ENCODE measurements at regions not wholly inside any gene's neighbourhood (a gene's known extent, or its start where the extent isn't known, plus 50 kb on each side); places are given as distances from the start of the nearest gene placed in this dataset.

- TF ChIP-seq CHD1 (IDR thresholded peaks at IDR 0.05; ENCODE audit: low read depth, low read length), result no peak
- TF ChIP-seq RXRA (IDR thresholded peaks at IDR 0.05; ENCODE audit: insufficient read depth, low read depth, low read length), result no peak
- peak in 1 of 3 experiments; percentile 22; a peak in 1 of 4 replicates for TF ChIP-seq CTCF (IDR thresholded peaks at IDR 0.05; ENCODE audit: control extremely low read depth in 1 of 3, insufficient read depth in 1 of 3, low read depth in 1 of 3, low read length in 3 of 3)
- no peak for TF ChIP-seq TAF7 (optimal IDR thresholded peaks at IDR 0.05; ENCODE audit: borderline replicate concordance, low read depth, low read length)
- Histone ChIP-seq H2BK120ac (replicated peaks; ENCODE audit: low read depth, low read length) (no peak overlapping the region), H2BK12ac (ENCODE audit: low read depth, low read length) (no peak overlapping the region), H3K4me1 (replicated peaks in 1 of 4; ENCODE audit: control insufficient read depth in 3 of 4, insufficient read depth in 4 of 4, low read length in 3 of 4) (peaks cover 0 to under 1% (median under 1%) of the 10 kb centered on the region in 4 experiments; a peak in 3 of 7 replicates), H3K4ac (replicated peaks; ENCODE audit: insufficient read length, low read depth, low read length) (no peak overlapping the region), H3K9me3 (ENCODE audit: insufficient read depth in 2 of 2, low read depth in 1 of 2, low read length in 1 of 2) (peaks cover 5 to 7% of the 10 kb centered on the region in 2 experiments; a peak in 2 of 4 replicates), H3K27ac (ENCODE audit: low read depth, low read length) (no peak overlapping the region), H3K23ac (ENCODE audit: insufficient read length) (no peak overlapping the region), H2BK15ac (ENCODE audit: low read length) (no peak overlapping the region), H4K91ac (replicated peaks; ENCODE audit: insufficient read length, low read length) (no peak overlapping the region), H4K5ac (ENCODE audit: insufficient read length, low read depth, low read length) (no peak overlapping the region), H3K56ac (replicated peaks; ENCODE audit: insufficient read length, low read depth, low read length) (no peak overlapping the region), H4K20me1 (replicated peaks in 1 of 2; ENCODE audit: control insufficient read depth in 1 of 2, insufficient read depth in 2 of 2, low read length in 2 of 2) (no peaks in the 10 kb centered on the region), H3K4me2 (ENCODE audit: insufficient read depth in 1 of 2, low read depth in 2 of 2, low read length in 2 of 2) (no peak overlapping the region), H3K36me3 (ENCODE audit: control insufficient read depth in 2 of 4, insufficient read depth in 4 of 4, low read length in 3 of 4) (no peaks in the 10 kb centered on the region), H3K9ac (replicated peaks in 1 of 4; ENCODE audit: extremely low read depth in 1 of 4, low read depth in 3 of 4, low read length in 3 of 4) (no peak overlapping the region), H2AFZ (ENCODE audit: low read length) (no peak overlapping the region), H3K79me1 (ENCODE audit: low read depth, low read length) (no peaks in the 10 kb centered on the region), H3K18ac (ENCODE audit: extremely low read depth, low read length) (no peak overlapping the region), H2AK5ac (ENCODE audit: low read depth, low read length) (no peak overlapping the region), H3K4me3 (ENCODE audit: extremely low read depth in 1 of 4, insufficient read depth in 2 of 4, low read depth in 3 of 4, low read length in 4 of 4) (no peak overlapping the region), H2BK5ac (ENCODE audit: low read depth, low read length) (no peak overlapping the region), H3K79me2 (ENCODE audit: control insufficient read depth in 1 of 2, insufficient read depth in 2 of 2, low read length in 2 of 2) (no peaks in the 10 kb centered on the region), H3K27me3 (replicated peaks in 1 of 4; ENCODE audit: control insufficient read depth in 3 of 4, extremely low read depth in 1 of 4, insufficient read depth in 3 of 4, low read length in 3 of 4) (no peaks in the 10 kb centered on the region), H3K14ac (ENCODE audit: insufficient read length) (no peak overlapping the region), H2BK20ac (ENCODE audit: low read length) (no peak overlapping the region), H4K8ac (ENCODE audit: extremely low read depth, insufficient read depth, low read length) (no peak overlapping the region), H3K23me2 (ENCODE audit: low read depth, low read length) (no peaks in the 10 kb centered on the region)
- DNase-seq (ENCODE audit: low read depth in 1 of 2, low spot score in 2 of 2) (no peak), FAIRE-seq (no peak)
- POLR2A ChIA-PET (ENCODE audit: partially characterized antibody), result no interaction called here
- CTCF ChIA-PET (ENCODE audit: partially characterized antibody), result interaction anchor here (0.6 to 1.6 kb wide), 10 partner anchors 8 to 143 kb away, joined by 3 to 6 read pairs (median 4); no protein-coding TSS in a partner anchor
- 88% methylated on average over 5 of the region's 5 CpGs; no CpG with 5 or more reads in 1 of the 2 experiments for WGBS, 2 experiments (ENCODE audit: extremely low coverage in 1 of 2, insufficient coverage in 1 of 2, insufficient read length in 1 of 2, insufficient replicate concordance in 2 of 2, low coverage in 1 of 2, low lambda C conversion rate in 2 of 2, missing lambda C conversion rate in 1 of 2)
Measured at GRCh38 chr22:26937213-26937612, 279.8 kb downstream of the MIAT start.

Data from H1 (cell line).